NCI-H524 treated with DMSO at 0.1 percent for 48 hours (cell line): ENCODE measurements at regions not wholly inside any gene's neighbourhood (a gene's known extent, or its start where the extent isn't known, plus 50 kb on each side); places are given as distances from the start of the nearest gene placed in this dataset.
A peak's percentile ranks its signal among the peaks of the same experiment; 100 is the strongest.

Experiments
- DNase-seq: peaks from one replicate; lab custom pipeline; 2025; lab: John Stamatoyannopoulos, UW

DNA sequence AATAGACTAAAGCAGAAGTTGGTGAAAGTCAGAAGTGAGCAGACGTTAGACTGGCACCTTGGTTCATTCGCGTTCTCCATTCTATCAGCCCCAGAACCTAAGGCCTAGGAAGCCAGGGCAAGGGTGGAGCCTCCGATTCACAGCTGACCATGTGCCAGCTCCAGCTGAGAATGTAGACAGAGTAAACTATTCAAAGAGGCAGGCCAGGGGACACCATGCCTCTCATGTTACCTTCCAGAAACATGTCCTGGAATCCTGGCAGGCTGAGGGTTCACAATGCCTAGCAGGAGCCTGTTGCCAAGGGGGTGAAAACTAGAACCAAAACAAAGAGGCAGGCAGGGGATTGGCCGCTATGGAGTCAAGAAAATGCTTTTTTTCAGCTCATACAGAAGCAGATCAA lies 224.4 kb upstream of the POU2AF2 start:
- no peak for DNase-seq

DNA sequence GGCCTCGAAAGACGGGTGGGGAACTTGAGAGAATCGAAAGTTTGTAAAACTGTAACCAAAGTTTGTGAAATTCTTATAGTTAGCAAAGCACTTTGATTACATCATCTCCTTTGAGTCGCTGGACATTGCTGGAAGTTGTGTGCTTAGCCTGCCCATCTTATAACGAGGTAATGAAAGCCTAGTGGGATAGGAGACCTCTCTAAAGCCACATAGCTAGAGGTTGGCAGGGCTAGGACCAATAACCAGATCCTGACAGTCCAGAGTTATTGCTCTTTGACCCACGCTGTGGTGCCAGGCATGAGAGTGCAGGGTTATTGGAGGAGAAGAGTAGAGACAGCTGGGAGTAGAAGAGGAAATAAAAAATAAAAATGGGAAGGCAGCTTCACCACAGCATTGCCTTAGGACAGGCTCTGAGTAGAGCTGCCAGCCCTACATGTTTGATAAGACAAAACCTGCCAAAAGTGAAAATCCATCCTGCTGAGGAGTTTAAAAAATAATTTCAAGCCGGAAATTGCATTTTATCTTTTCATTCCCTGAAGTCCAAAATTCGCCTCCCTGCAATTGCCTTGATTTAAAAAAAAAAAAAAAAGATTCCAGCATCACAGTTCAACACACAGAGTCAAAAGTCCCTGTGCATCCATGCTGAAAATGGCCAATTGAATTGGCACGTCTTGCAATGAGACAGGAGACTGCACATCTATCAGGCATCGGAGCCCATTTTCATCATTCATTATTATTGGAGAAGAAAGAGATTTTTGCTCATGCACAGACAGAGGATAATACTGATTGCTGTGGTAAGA lies 225.5 kb upstream of the POU2AF2 start:
- DNase-seq = no peak

DNA sequence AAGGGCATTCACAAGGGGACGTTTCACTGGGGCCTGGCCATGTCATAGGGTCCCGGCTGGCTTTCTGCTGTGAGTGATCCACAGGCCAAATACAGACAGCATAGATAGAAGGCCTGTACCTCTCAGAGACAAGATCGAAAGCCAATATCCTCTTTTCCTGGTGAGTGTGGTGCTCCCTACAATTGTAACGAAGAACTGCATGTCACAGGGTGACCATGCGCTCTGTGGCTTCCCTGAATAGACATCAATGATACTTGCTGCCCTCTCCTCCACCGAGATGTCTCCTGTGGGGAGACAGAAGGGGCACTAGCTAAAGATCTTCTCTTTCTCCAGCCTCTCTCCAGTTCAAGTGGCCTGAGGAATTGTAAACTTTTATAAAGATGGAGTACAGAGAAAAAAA lies 226.1 kb upstream of the POU2AF2 start:
- no peak for DNase-seq

DNA sequence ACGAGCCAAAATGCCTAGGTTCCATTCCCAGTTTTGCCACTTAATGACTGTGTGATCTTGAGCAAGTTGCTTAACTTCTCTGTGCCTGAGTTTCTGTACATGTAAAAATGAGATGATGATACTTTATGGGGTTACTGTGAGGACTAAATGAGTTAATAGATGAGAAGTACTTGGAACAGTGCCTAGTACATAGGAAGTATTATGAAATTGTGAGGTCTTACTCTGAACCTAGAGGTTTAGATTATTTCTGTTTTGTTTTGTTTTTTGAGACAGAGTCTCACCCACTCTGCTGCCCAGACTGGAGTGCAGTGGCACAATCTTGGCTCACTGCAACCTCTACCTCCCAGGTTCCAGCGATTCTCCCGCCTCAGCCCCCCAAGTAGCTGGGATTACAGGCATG lies 227.0 kb upstream of the POU2AF2 start:
- DNase-seq = no peak

DNA sequence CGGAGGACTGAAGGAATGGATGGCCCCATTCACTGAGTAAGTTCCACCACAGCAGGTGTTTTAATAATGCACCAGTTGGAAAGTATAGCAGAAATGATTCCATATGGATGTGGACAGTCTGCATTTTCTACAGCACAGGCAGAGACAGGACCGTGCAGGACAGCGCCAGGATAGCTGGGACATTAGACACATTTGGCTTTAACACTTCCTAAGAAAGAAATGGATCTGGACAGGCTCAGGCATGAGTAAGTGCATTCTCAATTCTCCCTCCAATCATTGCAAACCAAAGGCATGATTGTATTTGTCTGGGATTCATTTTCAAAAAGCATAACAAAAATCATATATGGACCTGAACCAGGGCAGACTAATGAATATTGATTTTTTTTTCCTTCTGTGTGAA lies 233.0 kb upstream of the POU2AF2 start:
- no peak for DNase-seq

DNA sequence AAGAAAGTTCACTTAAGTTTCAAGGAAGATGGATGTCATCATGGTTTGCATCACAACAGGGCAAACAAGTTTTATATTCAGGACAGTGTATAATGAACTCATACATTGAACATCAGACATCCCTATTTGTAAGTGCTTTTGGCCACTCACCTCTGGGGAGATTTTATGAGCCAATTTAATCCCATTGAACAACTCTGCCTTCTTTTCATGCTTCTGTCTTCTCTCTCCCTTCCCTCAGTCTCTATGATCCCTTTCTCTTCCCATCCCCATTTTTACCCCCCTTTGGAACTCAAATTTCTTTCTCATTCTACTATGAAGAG lies 234.3 kb upstream of the POU2AF2 start:
- DNase-seq = no peak

DNA sequence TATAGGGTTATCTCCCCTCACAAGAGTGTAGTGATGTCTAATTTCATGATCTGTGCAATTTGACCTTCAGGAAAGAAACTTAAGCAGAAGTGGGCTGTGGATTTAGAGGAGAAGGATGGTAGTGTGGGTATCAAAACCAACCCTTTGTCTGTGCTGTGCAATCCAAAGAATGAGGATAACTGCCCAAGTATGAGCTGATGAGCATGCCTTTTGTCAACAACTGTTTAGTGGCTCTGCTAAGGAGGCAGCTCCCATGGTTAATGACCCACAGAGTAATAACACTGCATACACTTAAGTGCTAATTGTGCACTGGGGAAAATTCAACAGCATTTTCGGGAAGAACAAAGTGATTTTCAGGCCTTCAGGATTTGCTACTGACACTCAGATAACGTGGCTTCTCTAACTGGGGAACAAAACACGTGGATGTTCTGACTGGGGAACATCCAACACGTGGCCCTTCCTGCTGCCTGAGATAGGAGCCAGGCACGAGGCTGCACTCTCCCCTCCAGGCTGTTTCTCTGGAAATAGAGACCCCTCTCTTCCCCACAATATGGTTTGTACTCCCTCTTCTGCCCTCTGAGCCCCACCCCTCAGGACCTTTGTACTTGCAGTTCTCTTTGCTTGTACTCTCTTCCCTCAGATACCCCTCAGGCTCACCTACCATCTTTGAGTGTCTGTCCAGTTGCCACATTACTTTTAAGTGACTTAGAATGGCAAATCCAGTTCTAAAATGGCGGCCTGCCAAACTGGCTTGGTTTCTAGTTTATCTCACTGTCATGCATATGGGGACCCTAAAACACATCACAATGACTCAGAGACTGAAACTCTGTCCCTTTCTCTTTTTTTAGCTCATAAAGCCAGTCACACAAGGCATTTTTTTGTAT lies 234.9 kb upstream of the POU2AF2 start:
- DNase-seq = no peak

- no peak for DNase-seq
Measured at GRCh38 chr11:111006227-111006626, 239.3 kb upstream of the POU2AF2 start.

- DNase-seq = no peak
Measured at GRCh38 chr11:111001986-111002611, 243.4 kb upstream of the POU2AF2 start.

GRCh38 chr11:111001081-111001430 lies 244.5 kb upstream of the POU2AF2 start:
- no peak for DNase-seq

GRCh38 chr11:111000400-111001080 lies 245.0 kb upstream of the POU2AF2 start:
- DNase-seq = no peak

GRCh38 chr11:110992481-110992880 lies 253.0 kb upstream of the POU2AF2 start:
- DNase-seq = no peak

- DNase-seq = no peak
Measured at GRCh38 chr11:110991661-110992355, 253.7 kb upstream of the POU2AF2 start.

- DNase-seq = no peak
Measured at GRCh38 chr11:110990311-110990710, 255.2 kb upstream of the POU2AF2 start.

GRCh38 chr11:110989428-110990133 lies 255.9 kb upstream of the POU2AF2 start:
- DNase-seq = peak; percentile 52

- DNase-seq = no peak
Measured at GRCh38 chr11:110988671-110989070, 256.9 kb upstream of the POU2AF2 start.

DNA sequence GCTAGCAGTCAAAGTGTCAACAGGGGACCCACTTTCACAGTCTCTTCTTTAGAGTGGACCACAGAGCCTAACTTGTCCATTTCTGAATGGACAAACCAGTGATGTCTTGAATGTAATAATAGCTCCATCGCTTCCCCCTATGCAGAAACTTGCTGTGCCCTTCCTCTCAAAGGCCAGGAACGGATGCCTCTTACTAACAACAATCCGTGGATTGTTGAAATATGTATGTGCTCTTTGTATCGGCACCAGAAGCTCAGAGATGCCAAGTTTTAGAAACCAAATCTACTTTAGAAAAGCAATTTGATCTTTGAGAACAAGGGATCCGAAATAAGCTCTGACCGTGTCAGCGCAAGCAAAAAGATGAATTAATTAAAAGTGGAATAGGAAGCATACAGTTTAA lies 259.5 kb upstream of the POU2AF2 start:
- no peak for DNase-seq

DNA sequence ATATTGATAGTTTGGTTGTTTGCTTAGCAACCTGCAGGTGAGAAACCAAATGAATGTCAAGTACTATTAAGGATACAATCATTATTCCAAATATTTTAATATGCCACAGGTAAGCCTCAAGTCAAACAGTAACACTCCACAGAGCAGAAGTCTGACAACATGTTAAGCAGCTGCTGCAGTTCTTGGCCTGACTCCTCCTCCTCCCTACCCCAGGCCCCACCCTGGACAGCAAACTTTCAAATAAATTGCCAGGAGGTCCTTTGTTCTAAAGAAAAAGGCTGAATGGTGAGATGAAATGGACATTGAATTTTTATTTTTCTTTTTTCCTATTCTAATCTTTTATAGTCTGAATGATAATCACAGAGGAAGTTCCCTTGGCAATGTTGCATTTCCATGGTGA lies 260.0 kb upstream of the POU2AF2 start:
- DNase-seq = no peak

DNA sequence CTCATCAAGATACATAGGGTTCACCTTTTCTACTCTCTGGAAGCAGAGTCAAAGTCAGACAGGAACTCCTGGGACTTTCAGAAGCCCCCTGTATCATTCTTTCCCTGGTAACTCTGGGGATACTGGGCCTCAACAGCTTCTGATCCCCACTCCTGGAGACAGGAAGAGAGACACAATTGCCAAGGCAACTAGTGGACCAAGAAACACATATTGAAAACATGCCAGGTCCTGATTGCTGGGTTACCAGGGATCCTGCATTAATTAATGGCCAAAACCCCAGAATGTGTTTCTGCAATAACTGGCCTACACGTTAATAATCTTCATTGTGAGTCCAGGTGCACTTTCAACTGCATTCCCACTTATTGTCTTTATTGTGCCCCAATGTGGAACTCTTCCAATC lies 260.8 kb upstream of the POU2AF2 start:
- DNase-seq = no peak

GRCh38 chr11:110984147-110984546 lies 261.4 kb upstream of the POU2AF2 start:
- no peak for DNase-seq

DNA sequence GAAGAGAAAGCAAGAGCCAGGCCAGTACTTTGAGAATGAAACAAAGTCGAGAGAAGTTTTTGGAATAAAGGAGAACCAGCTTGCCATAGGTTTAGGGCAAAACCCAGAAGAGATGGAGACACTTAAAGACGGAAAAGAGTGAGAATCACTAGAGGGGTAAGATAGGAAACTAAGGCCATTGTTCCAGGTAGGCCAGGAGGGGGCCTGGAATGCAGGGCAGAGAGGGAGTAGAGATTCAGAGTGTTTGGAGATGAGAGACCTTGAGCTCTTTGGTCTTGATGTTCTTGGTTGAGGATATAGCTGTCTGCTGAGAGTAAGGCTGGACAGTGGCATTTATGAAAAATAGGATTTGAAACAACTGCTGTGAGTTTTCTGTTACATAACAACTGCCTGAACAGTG lies 263.3 kb upstream of the POU2AF2 start:
- DNase-seq = no peak
